Esophagus (tissue), 2 donors: ENCODE measurements at regions not wholly inside any gene's neighbourhood (a gene's known extent, or its start where the extent isn't known, plus 50 kb on each side); places are given as distances from the start of the nearest gene placed in this dataset.

ENCODE experiments used
- H3K27ac ChIP-seq, 2 donors: one replicate each; pipeline ENCODE4 v1.5.1; 2013; ENCODE audit warnings: low read depth in 2 of 2, mild to moderate bottlenecking in 2 of 2, inconsistent platforms in 1 of 2, low read length in 1 of 2, moderate library complexity in 1 of 2
- H3K27me3 ChIP-seq, 2 donors: one replicate each; pipeline ENCODE4 v1.6.1; 2013; ENCODE audit warnings: low read length in 2 of 2, control low read depth in 1 of 2, mild to moderate bottlenecking in 1 of 2; ENCODE audit not compliant: insufficient read depth in 2 of 2, control insufficient read depth in 1 of 2
- H3K36me3 ChIP-seq, 2 donors: one replicate each; pipeline ENCODE4 v1.6.1; 2013; ENCODE audit warnings: low read length in 1 of 2; ENCODE audit not compliant: control insufficient read depth in 2 of 2, insufficient read depth in 2 of 2
- H3K4me1 ChIP-seq, 2 donors: one replicate each; pipeline ENCODE4 v1.6.1; 2013; ENCODE audit warnings: low read length in 1 of 2; ENCODE audit not compliant: control insufficient read depth in 2 of 2, insufficient read depth in 2 of 2
- H3K4me3 ChIP-seq, 2 donors: one replicate each; pipeline ENCODE4 v1.5.1; 2013; ENCODE audit warnings: low read length in 2 of 2, mild to moderate bottlenecking in 2 of 2, low read depth in 1 of 2, moderate library complexity in 1 of 2
- H3K9me3 ChIP-seq, 2 donors: one replicate each; pipeline ENCODE4 v1.6.1; 2013; ENCODE audit warnings: mild to moderate bottlenecking in 2 of 2, low read depth in 1 of 2, low read length in 1 of 2, moderate library complexity in 1 of 2; ENCODE audit not compliant: control insufficient read depth in 2 of 2, insufficient read depth in 1 of 2
- WGBS, 2 donors: extraction: QIAGEN DNeasy Blood & Tissue Kit; methylation state at CpG; one replicate each; pipeline ENCODE4 v1.1.7; 2013; 5-methylcytosine and 5-hydroxymethylcytosine counted together
- donor health status: healthy with polysubstance abuse.
- donor health status: Bipolar disorder and iron deficiency.

DNA sequence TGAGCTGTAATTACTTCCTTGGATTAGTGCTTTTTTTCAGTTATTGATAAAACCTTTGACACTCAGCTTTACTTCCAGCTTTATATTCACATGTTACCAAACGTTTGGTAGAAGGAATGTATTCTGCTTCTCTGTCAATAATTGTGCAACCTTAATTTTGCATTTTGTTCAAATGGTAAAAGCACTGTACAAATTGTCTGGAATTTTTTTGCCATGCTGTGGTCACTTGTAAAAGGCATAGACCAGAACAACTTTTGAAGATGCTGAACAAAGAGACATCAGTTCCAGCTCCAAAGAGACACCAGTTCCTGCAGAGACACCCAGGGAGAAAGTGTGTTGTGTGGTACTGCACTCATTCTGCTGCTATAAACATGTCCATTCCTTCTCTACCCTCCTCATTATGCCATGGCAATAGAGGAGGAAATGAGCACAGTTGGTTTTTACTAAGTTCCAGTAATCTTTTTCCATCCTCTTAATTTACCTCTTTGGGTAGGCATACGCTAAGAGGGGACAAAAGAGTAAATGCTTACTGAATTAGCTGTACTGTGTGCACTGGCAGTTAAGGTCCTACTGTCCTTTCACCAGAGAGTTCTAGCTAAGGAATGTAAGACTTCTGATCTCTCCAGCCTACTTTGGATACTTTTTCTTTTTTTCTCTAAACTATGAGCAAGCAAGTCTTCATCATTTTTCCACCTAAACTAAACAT lies 387.4 kb downstream of the FGF10 start:
- Histone ChIP-seq H3K4me3 (no peak overlapping the region), H3K27me3 (no peaks in the 10 kb centered on the region), H3K4me1 (no peaks in the 10 kb centered on the region), H3K9me3 (no peaks in the 10 kb centered on the region), H3K27ac (no peak overlapping the region), H3K36me3 (no peaks in the 10 kb centered on the region)
- 51 to 63% methylated on average over 2 of the region's 2 CpGs for WGBS, 2 donors

DNA sequence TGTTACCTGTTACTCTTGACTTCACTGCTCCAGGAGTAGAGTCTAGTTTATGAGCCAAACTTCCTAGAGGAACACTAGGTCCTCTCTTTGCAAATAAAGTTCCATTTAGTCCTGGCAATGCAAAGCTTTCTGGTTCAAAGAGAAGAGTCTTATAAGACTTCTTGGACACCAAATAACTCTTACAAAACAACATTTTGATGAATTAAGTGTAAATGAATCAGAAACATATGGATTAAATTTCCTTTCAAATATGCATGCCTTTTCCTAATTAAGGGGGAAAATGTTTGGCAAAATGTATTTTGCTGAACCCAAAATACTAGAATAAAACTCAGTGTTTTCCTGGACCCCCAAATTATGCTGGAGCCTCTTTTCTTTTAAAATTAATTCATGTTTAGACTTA lies 388.0 kb downstream of the FGF10 start:
- no peaks in the 10 kb centered on the region for H3K9me3 ChIP-seq
- no peak overlapping the region for H3K4me3 ChIP-seq
- no peak overlapping the region for H3K27ac ChIP-seq
- no peaks in the 10 kb centered on the region for H3K4me1 ChIP-seq
- no peaks in the 10 kb centered on the region for H3K27me3 ChIP-seq
- no peaks in the 10 kb centered on the region for H3K36me3 ChIP-seq

DNA sequence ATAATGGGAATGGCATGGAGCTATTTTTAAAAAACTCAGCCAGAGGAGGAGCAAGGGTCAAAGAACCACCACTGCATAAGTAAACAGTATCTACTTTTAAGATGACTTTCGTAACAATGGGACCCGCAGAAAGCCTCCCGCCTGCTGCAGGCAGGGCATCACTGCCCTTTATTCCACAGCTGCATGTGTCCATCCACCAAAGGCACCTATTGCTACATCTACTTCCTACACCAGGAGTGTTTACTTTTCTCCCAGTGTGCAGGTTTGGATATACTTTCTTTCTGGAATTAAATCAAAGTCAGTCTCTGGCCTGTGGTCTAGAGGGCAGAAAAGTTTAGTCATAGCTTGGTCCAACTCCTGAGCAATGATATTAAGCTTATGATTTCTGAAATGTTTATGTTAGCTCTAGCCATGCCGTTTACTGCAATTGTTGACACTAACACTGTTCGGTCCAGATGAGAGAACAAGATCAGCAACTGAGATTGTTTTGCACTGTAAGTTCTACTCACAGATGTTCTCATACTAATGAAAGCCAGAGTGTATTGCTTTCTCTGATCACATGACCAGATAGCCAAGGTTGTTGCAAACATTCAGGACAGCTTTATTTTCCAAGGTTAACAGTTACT lies 391.5 kb downstream of the FGF10 start:
- Histone ChIP-seq H3K27me3 (no peaks in the 10 kb centered on the region), H3K4me3 (no peak overlapping the region), H3K36me3 (no peaks in the 10 kb centered on the region), H3K4me1 (no peaks in the 10 kb centered on the region), H3K27ac (no peak overlapping the region), H3K9me3 (no peaks in the 10 kb centered on the region)
- WGBS, 2 donors = 42 to 47% methylated on average over 5 of the region's 5 CpGs

DNA sequence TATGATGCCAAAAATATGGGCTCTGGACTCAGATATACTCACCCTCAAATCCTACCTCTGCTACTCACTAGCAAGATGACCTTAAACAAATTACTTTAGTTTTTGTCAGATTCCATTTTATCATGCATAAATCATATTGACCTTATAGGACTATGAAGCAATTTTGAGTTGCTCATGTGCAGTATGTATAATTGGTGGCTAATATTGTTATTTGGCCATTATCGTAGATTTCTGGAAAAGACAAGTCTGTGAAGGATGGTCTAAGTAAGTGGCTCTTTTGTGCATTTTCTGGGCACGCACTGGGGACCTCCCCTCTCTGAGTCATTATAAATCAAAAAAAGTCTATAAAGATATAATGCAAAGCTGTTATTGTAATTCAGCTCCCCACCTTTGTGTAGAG lies 393.0 kb downstream of the FGF10 start:
- no peaks in the 10 kb centered on the region for H3K9me3 ChIP-seq
- H3K36me3 ChIP-seq = no peaks in the 10 kb centered on the region
- WGBS, 2 donors = 93% methylated on average over 2 of the region's 2 CpGs
- no peaks in the 10 kb centered on the region for H3K4me1 ChIP-seq
- H3K27ac ChIP-seq = no peak overlapping the region
- no peak overlapping the region for H3K4me3 ChIP-seq
- no peaks in the 10 kb centered on the region for H3K27me3 ChIP-seq

DNA sequence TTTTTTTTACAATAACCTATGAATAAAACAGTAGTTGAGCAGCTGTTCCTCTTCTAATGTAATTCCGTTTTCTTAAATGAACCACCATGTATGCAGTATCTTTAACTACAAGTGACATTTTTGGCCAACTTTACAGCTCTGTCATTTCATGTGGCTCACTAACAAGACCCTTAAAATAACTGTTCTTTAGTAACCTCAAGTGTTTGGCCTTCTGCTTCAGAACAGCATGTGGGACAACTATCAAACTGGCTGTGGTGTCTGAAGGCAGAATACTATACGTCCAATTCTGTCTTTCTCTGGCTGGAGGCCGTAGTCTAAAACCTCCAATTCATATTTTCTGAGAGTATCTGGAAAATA lies 391.4 kb downstream of the NNT start:
- Histone ChIP-seq H3K36me3 (no peaks in the 10 kb centered on the region), H3K9me3 (no peaks in the 10 kb centered on the region), H3K4me3 (no peak overlapping the region), H3K27ac (no peak overlapping the region), H3K27me3 (no peaks in the 10 kb centered on the region), H3K4me1 (no peaks in the 10 kb centered on the region)
- 75 to 80% methylated on average over 3 of the region's 3 CpGs for WGBS, 2 donors

DNA sequence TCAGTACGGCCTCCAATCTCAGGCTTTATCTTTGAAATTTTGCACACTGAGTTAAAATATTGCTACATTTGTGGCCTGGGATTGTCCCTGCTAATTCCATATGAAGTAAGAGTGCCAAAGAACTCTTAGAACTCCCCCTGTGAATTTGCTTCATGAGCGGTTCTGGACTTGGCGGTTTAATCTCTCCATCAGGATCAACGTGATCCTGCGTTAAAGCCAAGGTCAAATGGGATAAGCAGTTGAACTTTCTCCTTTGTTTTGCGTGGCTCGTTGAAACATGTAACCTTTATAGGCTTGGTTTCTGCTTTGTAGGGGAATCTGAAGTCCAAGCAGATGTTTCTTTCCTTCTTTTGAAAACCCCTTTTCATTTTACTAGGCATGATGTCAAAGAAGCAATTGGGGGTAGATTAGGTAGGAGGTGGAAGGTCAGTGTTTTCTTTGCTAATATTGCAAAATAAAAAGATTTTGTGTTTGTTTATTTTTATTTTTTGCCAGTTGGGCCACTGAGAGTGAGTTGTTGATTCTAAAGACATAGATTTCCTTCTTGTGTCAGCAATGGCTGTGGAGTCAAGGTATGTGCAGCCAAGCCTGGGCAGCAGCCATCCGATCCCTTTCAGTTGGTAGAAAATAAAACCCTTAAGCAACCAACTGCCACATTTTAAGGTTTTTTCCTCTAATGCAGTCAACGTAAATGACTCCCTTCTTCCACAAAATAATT lies 390.8 kb downstream of the NNT start:
- no peak overlapping the region for H3K4me3 ChIP-seq
- no peaks in the 10 kb centered on the region for H3K27me3 ChIP-seq
- no peak overlapping the region for H3K27ac ChIP-seq
- H3K4me1 ChIP-seq = no peaks in the 10 kb centered on the region
- H3K9me3 ChIP-seq = no peaks in the 10 kb centered on the region
- no peaks in the 10 kb centered on the region for H3K36me3 ChIP-seq
- WGBS, 2 donors = 80% methylated on average over 9 of the region's 9 CpGs

DNA sequence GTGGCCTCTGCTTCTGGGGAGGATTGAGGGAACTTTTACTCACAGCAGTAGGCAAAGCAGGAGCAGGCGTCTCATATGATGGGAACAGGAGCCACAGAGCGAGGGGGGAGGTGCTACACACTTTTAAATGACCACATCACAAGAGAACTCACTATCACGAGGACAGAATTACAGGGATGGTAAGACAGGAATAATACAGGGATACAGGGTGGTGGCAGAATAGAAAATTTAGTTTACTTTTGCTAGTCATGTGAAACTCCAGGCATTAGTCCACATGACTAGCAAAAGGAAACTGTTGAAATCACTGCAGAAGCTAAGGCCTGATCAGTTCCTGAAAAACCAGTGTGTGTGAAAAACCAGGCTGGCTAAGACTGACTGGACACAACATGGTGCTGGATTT lies 382.4 kb downstream of the NNT start:
- Histone ChIP-seq H3K27me3 (no peaks in the 10 kb centered on the region), H3K9me3 (peaks cover 4 to 9% of the 10 kb centered on the region in 2 donors), H3K4me1 (no peaks in the 10 kb centered on the region), H3K27ac (no peak overlapping the region), H3K36me3 (no peaks in the 10 kb centered on the region), H3K4me3 (no peak overlapping the region)
- 67 to 72% methylated on average over 3 of the region's 3 CpGs for WGBS, 2 donors

DNA sequence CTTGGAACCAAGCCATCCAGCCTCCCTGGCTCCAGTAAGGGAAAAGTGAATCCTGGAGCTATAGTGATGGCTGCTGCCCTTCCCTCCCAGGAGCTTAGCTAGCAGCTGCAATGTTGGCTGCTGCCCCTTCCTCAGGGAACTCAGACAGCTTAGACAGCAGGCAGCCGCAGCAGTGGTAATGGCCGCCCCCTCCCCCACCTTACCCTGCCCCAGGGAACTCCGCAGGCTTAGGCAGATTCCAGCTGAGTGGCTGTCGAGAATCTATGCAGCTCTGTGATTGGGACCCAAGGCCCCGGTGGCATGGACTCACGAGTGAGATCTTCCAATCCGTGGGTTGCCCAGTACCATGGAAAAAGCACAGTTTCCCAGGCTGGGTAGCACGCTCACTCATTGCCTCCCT lies 378.6 kb downstream of the NNT start:
- Histone ChIP-seq H3K36me3 (no peaks in the 10 kb centered on the region), H3K27ac (no peak overlapping the region), H3K27me3 (no peaks in the 10 kb centered on the region), H3K9me3 (peaks cover 4 to 9% of the 10 kb centered on the region in 2 donors), H3K4me1 (no peaks in the 10 kb centered on the region), H3K4me3 (no peak overlapping the region)
- WGBS, 2 donors = 79 to 86% methylated on average over 8 of the region's 8 CpGs

DNA sequence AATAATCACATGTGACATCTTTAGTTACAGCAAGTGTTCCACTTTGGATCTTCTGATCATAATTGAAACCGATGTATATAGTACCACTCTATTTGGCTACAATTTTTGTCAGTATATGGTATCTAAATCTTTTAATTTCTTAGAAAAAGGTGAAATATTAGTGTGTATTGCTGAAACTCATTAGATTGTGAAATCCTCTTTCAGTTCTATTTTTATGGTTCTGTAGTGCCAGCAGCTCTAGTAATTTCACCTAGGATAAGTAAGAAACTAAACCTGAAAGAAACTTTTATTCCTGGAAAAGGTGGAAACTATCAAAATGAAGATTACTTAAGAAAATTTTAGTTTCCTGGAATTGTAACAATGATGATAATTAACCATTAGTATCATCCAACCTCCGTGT lies 370.9 kb downstream of the NNT start:
- H3K4me3 ChIP-seq = no peak overlapping the region
- 79 to 89% methylated on average over 2 of the region's 2 CpGs for WGBS, 2 donors
- H3K4me1 ChIP-seq = no peaks in the 10 kb centered on the region
- no peaks in the 10 kb centered on the region for H3K36me3 ChIP-seq
- no peaks in the 10 kb centered on the region for H3K27me3 ChIP-seq
- no peak overlapping the region for H3K27ac ChIP-seq
- no peaks in the 10 kb centered on the region for H3K9me3 ChIP-seq

DNA sequence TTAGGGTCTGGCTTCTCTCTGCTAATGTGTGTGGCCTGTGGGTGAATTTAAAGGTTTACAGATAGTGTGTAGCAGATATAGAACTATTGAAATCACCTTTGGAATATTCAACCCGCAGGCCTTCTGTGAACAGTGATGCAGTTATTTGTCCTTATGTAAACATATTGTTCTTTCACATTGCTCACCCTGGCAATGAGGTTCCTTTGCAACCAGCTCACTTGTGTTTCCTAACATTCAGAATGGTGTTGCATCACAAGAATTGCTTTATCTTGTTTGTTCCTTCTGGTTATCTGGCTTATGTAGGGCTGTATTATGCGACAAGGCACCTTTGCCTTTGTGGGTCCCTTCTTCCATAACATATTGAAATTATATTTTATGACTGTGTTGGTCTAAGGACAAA lies 370.3 kb downstream of the NNT start:
- Histone ChIP-seq H3K27me3 (no peaks in the 10 kb centered on the region), H3K9me3 (no peaks in the 10 kb centered on the region), H3K4me1 (no peaks in the 10 kb centered on the region), H3K4me3 (no peak overlapping the region), H3K27ac (no peak overlapping the region), H3K36me3 (no peaks in the 10 kb centered on the region)
- 61 to 78% methylated on average over 2 of the region's 2 CpGs for WGBS, 2 donors
